Adrenal gland (tissue), 9 donors: ENCODE measurements at regions not wholly inside any gene's neighbourhood (a gene's known extent, or its start where the extent isn't known, plus 50 kb on each side); places are given as distances from the start of the nearest gene placed in this dataset.

ENCODE experiments used
- DNase-seq, 7 donors: peaks; one replicate each; pipeline ENCODE4 v3.0.0-alpha.2; 2019 to 2020
- H3K27ac ChIP-seq, 5 donors: fragments of 200-600 bp; sonication (generic) in 4 of 5; 1 replicate in 3 of 5; 2 replicates in 2 of 5; pipeline versions ENCODE4 v1.5.1 to v1.8.0; 2016 to 2020; ENCODE audit warnings: mild to moderate bottlenecking in 1 of 5
- H3K27me3 ChIP-seq: fragments of 200-600 bp; 2 replicates; pipeline ENCODE4 v1.8.0; 2021
- H3K36me3 ChIP-seq, 2 donors: fragments of 200-600 bp; replicated peaks in 1 of 2; 1 replicate in 1 of 2; 2 replicates in 1 of 2; pipeline versions ENCODE4 v1.5.1 to v1.8.0; 2018 to 2022
- H3K4me1 ChIP-seq, 2 donors: fragments of 200-600 bp; replicated peaks in 1 of 2; 1 replicate in 1 of 2; 2 replicates in 1 of 2; pipeline versions ENCODE4 v1.5.1 to v1.8.0; 2018 to 2021
- H3K4me3 ChIP-seq, 4 donors: fragments of 200-600 bp; sonication (generic) in 3 of 4; one replicate each; pipeline ENCODE4 v1.5.1; 2016 to 2018
- H3K9me3 ChIP-seq, 3 donors: fragments of 200-600 bp; sonication (generic) in 1 of 3; replicated peaks in 1 of 3; 1 replicate in 2 of 3; 2 replicates in 1 of 3; pipeline versions ENCODE4 v1.5.1 to v1.8.0; 2016 to 2021
- POLR2A ChIP-seq, 2 donors: fragments of 450-650 bp; IDR thresholded peaks; one replicate each; pipeline ENCODE4 v1.6.1; 2017; ENCODE audit warnings: antibody characterized with exemption in 2 of 2, mild to moderate bottlenecking in 2 of 2, moderate library complexity in 1 of 2
- WGBS, 4 donors: extraction: QIAGEN DNeasy Blood & Tissue Kit in 2 of 4; methylation state at CpG; one replicate each; pipeline versions ENCODE4 v1.1.5 to v1.1.7; 2013 to 2017; 5-methylcytosine and 5-hydroxymethylcytosine counted together
- intact Hi-C, 2 donors: fragments of 100-400 bp; cut with DNase I; formaldehyde crosslinking; loops; one replicate each; pipeline versions ENCODE4 v1.14.1 to v1.15.0; 2022 to 2023
- TF ChIP-seq, protein P1 (sequence below), 6 experiments: fragments of 450-650 bp in 4 of 6; fragments of 200-600 bp in 2 of 6; sonication (generic) in 1 of 6; IDR thresholded peaks; 1 replicate in 5 of 6; 2 replicates in 1 of 6; pipeline versions ENCODE4 v1.5.1 to v1.8.0; 2016 to 2021; ENCODE audit warnings: antibody characterized with exemption in 6 of 6, mild to moderate bottlenecking in 2 of 6, moderate library complexity in 1 of 6
- donor health status: healthy with polysubstance abuse.
- donor health status: Bipolar disorder and iron deficiency.
- donor health status: DM: yes; HTN: yes; CAD: no.
- donor health status: DM: no; HTN: no; CAD: no.
- donor health status: DM: no; HTN: no; CAD: no.

DNA sequence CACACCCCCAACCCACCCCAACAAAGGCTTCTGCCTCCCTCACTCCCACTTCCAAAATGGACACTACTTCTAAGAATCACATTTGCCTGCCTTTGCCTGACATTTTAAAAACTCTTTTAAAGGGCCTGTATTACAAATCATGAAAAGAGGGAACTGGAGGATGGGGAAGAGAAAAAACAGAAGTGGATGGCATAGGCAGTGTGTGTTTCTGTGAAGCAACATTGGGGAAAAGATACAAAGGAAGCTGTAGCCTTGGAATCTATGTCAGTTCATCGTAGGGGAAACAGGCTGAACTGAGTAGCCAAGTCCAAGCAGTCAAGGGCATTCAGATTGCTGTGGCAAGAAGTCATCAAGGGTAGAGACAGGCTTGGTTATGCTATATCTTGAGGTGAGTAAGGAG lies 273.9 kb downstream of the BTG1 start:
- peaks cover 16% of the 10 kb centered on the region in 2 donors for H3K4me1 ChIP-seq
- intact Hi-C loops: no loop called here
- H3K9me3 ChIP-seq: no peaks in the 10 kb centered on the region
- WGBS, 4 donors: 26 to 33% (median 30%) methylated on average over 1 of the region's 1 CpG
- DNase-seq: peak in 3 of 7 donors; percentile 25 to 31 (median 29)
- H3K36me3 ChIP-seq: no peaks in the 10 kb centered on the region
- H3K4me3 ChIP-seq: no peak overlapping the region
- no peaks in the 10 kb centered on the region for H3K27me3 ChIP-seq
- TF ChIP-seq, protein P1, sequence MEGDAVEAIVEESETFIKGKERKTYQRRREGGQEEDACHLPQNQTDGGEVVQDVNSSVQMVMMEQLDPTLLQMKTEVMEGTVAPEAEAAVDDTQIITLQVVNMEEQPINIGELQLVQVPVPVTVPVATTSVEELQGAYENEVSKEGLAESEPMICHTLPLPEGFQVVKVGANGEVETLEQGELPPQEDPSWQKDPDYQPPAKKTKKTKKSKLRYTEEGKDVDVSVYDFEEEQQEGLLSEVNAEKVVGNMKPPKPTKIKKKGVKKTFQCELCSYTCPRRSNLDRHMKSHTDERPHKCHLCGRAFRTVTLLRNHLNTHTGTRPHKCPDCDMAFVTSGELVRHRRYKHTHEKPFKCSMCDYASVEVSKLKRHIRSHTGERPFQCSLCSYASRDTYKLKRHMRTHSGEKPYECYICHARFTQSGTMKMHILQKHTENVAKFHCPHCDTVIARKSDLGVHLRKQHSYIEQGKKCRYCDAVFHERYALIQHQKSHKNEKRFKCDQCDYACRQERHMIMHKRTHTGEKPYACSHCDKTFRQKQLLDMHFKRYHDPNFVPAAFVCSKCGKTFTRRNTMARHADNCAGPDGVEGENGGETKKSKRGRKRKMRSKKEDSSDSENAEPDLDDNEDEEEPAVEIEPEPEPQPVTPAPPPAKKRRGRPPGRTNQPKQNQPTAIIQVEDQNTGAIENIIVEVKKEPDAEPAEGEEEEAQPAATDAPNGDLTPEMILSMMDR (IDR thresholded peaks at IDR 0.05): no peak
- no peak for TF ChIP-seq POLR2A (IDR thresholded peaks at IDR 0.05)
- H3K27ac ChIP-seq: peak overlapping the region in 3 of 5 donors; percentile 3 to 73 (median 46)

DNA sequence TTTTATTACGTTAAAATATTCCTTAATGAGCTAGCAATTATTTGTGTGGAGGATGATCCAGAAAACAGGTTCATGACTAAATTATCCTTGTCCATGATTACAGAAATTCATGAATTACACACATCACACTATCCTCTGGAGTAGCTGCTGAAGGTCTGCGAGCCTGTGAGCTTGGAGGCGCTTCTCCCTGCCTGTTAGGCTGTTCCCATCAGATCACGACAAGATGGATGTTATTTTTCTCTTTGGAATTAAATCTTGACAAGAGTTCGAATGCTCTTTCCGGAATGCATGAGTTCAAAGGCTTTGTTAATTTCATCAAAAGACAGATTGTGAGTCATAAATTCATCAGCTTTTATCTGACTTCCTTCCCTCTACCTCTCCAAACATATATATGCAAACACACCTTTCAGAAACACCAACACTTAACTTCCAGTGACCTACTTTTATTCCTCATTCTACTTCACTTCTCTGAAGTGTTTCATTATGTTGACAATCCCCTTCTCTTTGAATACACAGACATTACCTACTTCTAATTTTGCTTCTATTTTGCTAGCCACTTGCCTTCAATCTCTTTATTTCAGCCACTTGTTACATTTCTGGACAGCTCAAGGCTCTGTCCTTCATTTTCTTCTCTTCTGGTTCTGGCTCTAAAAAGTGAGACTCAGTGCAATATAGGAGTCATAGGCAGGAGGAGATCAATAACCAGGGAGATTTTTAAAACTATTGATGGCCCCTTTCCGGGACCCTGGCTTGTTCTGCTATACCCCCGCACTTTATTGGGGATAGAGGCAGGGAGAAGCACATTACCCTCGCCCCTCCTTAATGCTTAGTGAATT lies 274.6 kb downstream of the BTG1 start:
- WGBS, 4 donors: 57 to 64% (median 62%) methylated on average over 9 of the region's 9 CpGs
- H3K27me3 ChIP-seq: no peaks in the 10 kb centered on the region
- no peaks in the 10 kb centered on the region for H3K36me3 ChIP-seq
- peaks cover 16% of the 10 kb centered on the region in 2 donors for H3K4me1 ChIP-seq
- DNase-seq: no peak
- no peak overlapping the region for H3K4me3 ChIP-seq
- no peaks in the 10 kb centered on the region for H3K9me3 ChIP-seq
- TF ChIP-seq, protein P1 (IDR thresholded peaks at IDR 0.05): no peak
- no peak for TF ChIP-seq POLR2A (IDR thresholded peaks at IDR 0.05)
- H3K27ac ChIP-seq: peak overlapping the region in 3 of 5 donors; percentile 3 to 73 (median 46)
- intact Hi-C loops: no loop called here

DNA sequence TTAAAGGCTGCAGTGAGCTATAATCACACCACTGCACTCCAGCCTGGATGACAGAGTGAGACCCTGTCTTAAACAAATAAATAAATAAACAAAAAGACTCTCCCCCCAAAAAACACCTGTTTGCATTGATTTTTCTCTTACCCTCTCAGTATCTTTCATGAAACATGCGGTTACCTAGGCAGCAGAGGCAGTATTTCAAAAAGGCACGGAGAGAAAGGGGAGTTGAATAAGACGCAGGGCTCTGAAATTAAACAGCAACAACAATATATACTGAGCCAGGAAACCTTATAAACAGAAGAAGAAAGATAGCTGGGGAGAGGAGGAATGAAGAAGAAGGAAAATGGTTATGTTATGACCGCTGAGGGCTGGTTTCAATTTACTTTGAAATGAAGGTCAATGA lies 277.6 kb downstream of the BTG1 start:
- 79 to 91% (median 87%) methylated on average over 4 of the region's 4 CpGs for WGBS, 4 donors

GRCh38 chr12:91866566-91866965 lies 279.1 kb downstream of the BTG1 start:
- H3K27ac ChIP-seq: no peak overlapping the region
- H3K4me1 ChIP-seq: peaks cover 5 to 11% of the 10 kb centered on the region in 2 donors
- TF ChIP-seq POLR2A (IDR thresholded peaks at IDR 0.05): no peak
- TF ChIP-seq, protein P1 (IDR thresholded peaks at IDR 0.05): no peak
- H3K36me3 ChIP-seq: no peaks in the 10 kb centered on the region
- H3K4me3 ChIP-seq: no peak overlapping the region
- peak in 1 of 7 donors; percentile 15 for DNase-seq
- no peaks in the 10 kb centered on the region for H3K27me3 ChIP-seq
- WGBS, 4 donors: 69 to 75% (median 71%) methylated on average over 5 of the region's 5 CpGs
- no peaks in the 10 kb centered on the region for H3K9me3 ChIP-seq
- intact Hi-C loops: no loop called here

More for the DNA sequence above, 277.6 kb downstream of the BTG1 start:
- H3K9me3 ChIP-seq: no peaks in the 10 kb centered on the region
- H3K27ac ChIP-seq: no peak overlapping the region
- intact Hi-C loops: no loop called here
- no peak overlapping the region for H3K4me3 ChIP-seq
- no peaks in the 10 kb centered on the region for H3K27me3 ChIP-seq
- DNase-seq: no peak
- H3K4me1 ChIP-seq: peaks cover 11 to 16% of the 10 kb centered on the region in 2 donors
- no peaks in the 10 kb centered on the region for H3K36me3 ChIP-seq
- TF ChIP-seq POLR2A (IDR thresholded peaks at IDR 0.05): no peak
- TF ChIP-seq, protein P1 (IDR thresholded peaks at IDR 0.05): no peak
